ENCODE measurements at regions not wholly inside any gene's neighbourhood (a gene's known extent, or its start where the extent isn't known, plus 50 kb on each side); places are given as distances from the start of the nearest gene placed in this dataset.

GRCh38 chrX:57232658-57233360 lies 53.7 kb upstream of the FAAH2 start:
- no peaks in the 10 kb centered on the region for H3K9me3 ChIP-seq (ENCODE audit: control insufficient read depth in 1 of 2, insufficient read depth in 1 of 2, low read length in 2 of 2)
- intact Hi-C loops (cut with DNase I, micrococcal nuclease), result no loop called here
- no peaks in the 10 kb centered on the region for H3K4me1 Mint-ChIP-seq (ENCODE audit: low read depth)

More at GRCh38 chrX:57232658-57233360, 53.7 kb upstream of the FAAH2 start:
- no peak overlapping the region for H3K4me3 ChIP-seq (ENCODE audit: low read length)
- Mint-ChIP-seq H3K4me3 (no peak overlapping the region), H3K36me3 (ENCODE audit: low read depth) (peaks cover 39% of the 10 kb centered on the region), H3K9me3 (no peaks in the 10 kb centered on the region), H3K27ac (no peak overlapping the region), H3K27me3 (no peaks in the 10 kb centered on the region)
- H3K4me1 ChIP-seq (ENCODE audit: insufficient read depth, low read length), result no peaks in the 10 kb centered on the region
- no peak for DNase-seq
- no peaks in the 10 kb centered on the region for H3K36me3 ChIP-seq (ENCODE audit: insufficient read depth, low read length)
- ChIA-PET POLR2A (no interaction called here), CTCF (no interaction called here)
- no peaks in the 10 kb centered on the region for H3K27me3 ChIP-seq (ENCODE audit: control insufficient read depth in 1 of 2, insufficient read depth in 2 of 2, low read length in 2 of 2)
- H3K27ac ChIP-seq (ENCODE audit: low read depth in 1 of 2, low read length in 2 of 2), result no peak overlapping the region
- TF ChIP-seq CTCF (IDR thresholded peaks at IDR 0.05), result no peak
- no peak for ATAC-seq (ENCODE audit: poor library complexity)

All from CD4-positive, alpha-beta T cell (primary cell).